ENCODE measurements at regions not wholly inside any gene's neighbourhood (a gene's known extent, or its start where the extent isn't known, plus 50 kb on each side); places are given as distances from the start of the nearest gene placed in this dataset.

GRCh38 chr2:174694196-174694878 is 69.9 kb downstream of the CHRNA1 start:
- no peak for TF ChIP-seq CTCF (IDR thresholded peaks at IDR 0.05)
- TF ChIP-seq POLR2A (IDR thresholded peaks at IDR 0.05) = no peak
